NCI-H345 (cell line): ENCODE measurements at regions not wholly inside any gene's neighbourhood (a gene's known extent, or its start where the extent isn't known, plus 50 kb on each side); places are given as distances from the start of the nearest gene placed in this dataset.

Experiments used
- DNase-seq: peaks from one replicate; lab custom pipeline; 2025; lab: John Stamatoyannopoulos, UW

- DNase-seq, result no peak
These were observed 99.3 kb upstream of the SOX9 start for GRCh38 chr17:72021417-72022041.

GRCh38 chr17:72022328-72023275 is 98.2 kb upstream of the SOX9 start:
- DNase-seq, result no peak

- no peak for DNase-seq
These were observed 96.4 kb upstream of the SOX9 start for GRCh38 chr17:72024457-72024856.

GRCh38 chr17:72025113-72025512 is 95.7 kb upstream of the SOX9 start:
- no peak for DNase-seq

- DNase-seq, result no peak
These were observed 90.5 kb upstream of the SOX9 start for GRCh38 chr17:72030067-72030899.

GRCh38 chr17:72031219-72031884 is 89.5 kb upstream of the SOX9 start:
- DNase-seq, result no peak

GRCh38 chr17:72033334-72033733 is 87.5 kb upstream of the SOX9 start:
- no peak for DNase-seq

GRCh38 chr17:72034000-72034399 is 86.8 kb upstream of the SOX9 start:
- DNase-seq, result no peak

GRCh38 chr17:72038427-72038826 is 82.4 kb upstream of the SOX9 start:
- no peak for DNase-seq

GRCh38 chr17:72039490-72039889 is 81.3 kb upstream of the SOX9 start:
- no peak for DNase-seq

- DNase-seq, result no peak
These were observed 74.6 kb upstream of the SOX9 start for GRCh38 chr17:72046178-72046577.

- no peak for DNase-seq
These were observed 73.9 kb upstream of the SOX9 start for GRCh38 chr17:72046643-72047612.

- no peak for DNase-seq
These were observed 70.9 kb upstream of the SOX9 start for GRCh38 chr17:72049914-72050313.

GRCh38 chr17:72053036-72053435 is 67.8 kb upstream of the SOX9 start:
- DNase-seq, result no peak

- DNase-seq, result no peak
These were observed 67.4 kb upstream of the SOX9 start for GRCh38 chr17:72053449-72053848.

- DNase-seq, result no peak
These were observed 64.7 kb upstream of the SOX9 start for GRCh38 chr17:72056155-72056554.

GRCh38 chr17:72056727-72057290 is 64.0 kb upstream of the SOX9 start:
- no peak for DNase-seq

- DNase-seq, result no peak
These were observed 60.7 kb upstream of the SOX9 start for GRCh38 chr17:72060084-72060483.

GRCh38 chr17:72063262-72063661 is 57.6 kb upstream of the SOX9 start:
- no peak for DNase-seq

- DNase-seq, result no peak
These were observed 56.9 kb upstream of the SOX9 start for GRCh38 chr17:72063756-72064450.
